Endothelial cell (in vitro differentiated cells): ENCODE measurements at regions not wholly inside any gene's neighbourhood (a gene's known extent, or its start where the extent isn't known, plus 50 kb on each side); places are given as distances from the start of the nearest gene placed in this dataset. TPM values are rescaled to one million over a fixed set of nuclear protein-coding genes. Genes with fewer than 3 reads are reported as not detected.

Source experiments
- DNase-seq: peaks from one replicate; pipeline ENCODE4 v3.0.0; 2021; ENCODE audit warnings: low spot score
- H3K27ac Mint-ChIP-seq: one replicate; pipeline ENCODE4 v1.8.0; 2021; ENCODE audit warnings: mixed read lengths, inconsistent platforms; ENCODE audit not compliant: unreplicated experiment
- H3K27me3 Mint-ChIP-seq: one replicate; pipeline ENCODE4 v1.8.0; 2021; ENCODE audit warnings: mild to moderate bottlenecking, moderate library complexity, mixed read lengths, inconsistent platforms; ENCODE audit not compliant: unreplicated experiment
- H3K36me3 Mint-ChIP-seq: one replicate; pipeline ENCODE4 v1.8.0; 2021; ENCODE audit warnings: mild to moderate bottlenecking, low read depth, mixed read lengths, inconsistent platforms; ENCODE audit not compliant: unreplicated experiment
- H3K4me1 Mint-ChIP-seq: one replicate; pipeline ENCODE4 v1.8.0; 2021; ENCODE audit warnings: mild to moderate bottlenecking, mixed read lengths, inconsistent platforms; ENCODE audit not compliant: unreplicated experiment
- H3K4me3 Mint-ChIP-seq: one replicate; pipeline ENCODE4 v1.8.0; 2021; ENCODE audit warnings: mild to moderate bottlenecking, mixed read lengths, inconsistent platforms; ENCODE audit not compliant: unreplicated experiment
- H3K9me3 Mint-ChIP-seq: one replicate; pipeline ENCODE4 v1.8.0; 2021; ENCODE audit warnings: mixed read lengths, inconsistent platforms; ENCODE audit not compliant: unreplicated experiment
- CTCF ChIP-seq: fragments of 200-600 bp; sonication (generic); IDR thresholded peaks from one replicate; pipeline ENCODE4 v1.5.0; 2021; ENCODE audit warnings: antibody characterized with exemption; ENCODE audit not compliant: unreplicated experiment
- microRNA-seq: library from miRNA; unstranded; fragments of <30 nt; microRNA quantifications from one replicate; pipeline ENCODE4, GENCODE V29; 2020; ENCODE audit not compliant: unreplicated experiment

GRCh38 chr20:62590309-62591121 lies 51.8 kb upstream of the SLCO4A1 start:
- peaks cover 7% of the 10 kb centered on the region for H3K27me3 Mint-ChIP-seq
- no peak for TF ChIP-seq CTCF
- H3K4me1 Mint-ChIP-seq: no peaks in the 10 kb centered on the region
- no peaks in the 10 kb centered on the region for H3K36me3 Mint-ChIP-seq
- H3K4me3 Mint-ChIP-seq: no peak overlapping the region
- DNase-seq: no peak
- no peaks in the 10 kb centered on the region for H3K9me3 Mint-ChIP-seq
- no peak overlapping the region for H3K27ac Mint-ChIP-seq

- Mint-ChIP-seq H3K9me3 (no peaks in the 10 kb centered on the region), H3K4me1 (no peaks in the 10 kb centered on the region), H3K27me3 (peaks cover 7% of the 10 kb centered on the region), H3K27ac (no peak overlapping the region), H3K36me3 (no peaks in the 10 kb centered on the region), H3K4me3 (no peak overlapping the region)
- DNase-seq: no peak
- TF ChIP-seq CTCF: no peak
These were observed 51.2 kb upstream of the SLCO4A1 start for GRCh38 chr20:62591122-62591468.

GRCh38 chr20:62591591-62591990 lies 50.7 kb upstream of the SLCO4A1 start:
- DNase-seq: no peak
- no peaks in the 10 kb centered on the region for H3K9me3 Mint-ChIP-seq
- H3K36me3 Mint-ChIP-seq: no peaks in the 10 kb centered on the region
- no peak overlapping the region for H3K27ac Mint-ChIP-seq
- H3K4me3 Mint-ChIP-seq: no peak overlapping the region
- H3K27me3 Mint-ChIP-seq: peaks cover 7% of the 10 kb centered on the region
- no peaks in the 10 kb centered on the region for H3K4me1 Mint-ChIP-seq
- no peak for TF ChIP-seq CTCF

Small RNA genes lying in the stretch of these regions (microRNA-seq; reads per million reads assigned to microRNA genes)
- gene MIR1-1 (not detected), gene MIR133A2 (not detected)
